ENCODE measurements at regions not wholly inside any gene's neighbourhood (a gene's known extent, or its start where the extent isn't known, plus 50 kb on each side); places are given as distances from the start of the nearest gene placed in this dataset.
"Not testable (repeated sequence)": the region's sequence is repeated elsewhere in the genome, so short reads cannot be mapped to it uniquely, and the experiment has no call there.

DNA sequence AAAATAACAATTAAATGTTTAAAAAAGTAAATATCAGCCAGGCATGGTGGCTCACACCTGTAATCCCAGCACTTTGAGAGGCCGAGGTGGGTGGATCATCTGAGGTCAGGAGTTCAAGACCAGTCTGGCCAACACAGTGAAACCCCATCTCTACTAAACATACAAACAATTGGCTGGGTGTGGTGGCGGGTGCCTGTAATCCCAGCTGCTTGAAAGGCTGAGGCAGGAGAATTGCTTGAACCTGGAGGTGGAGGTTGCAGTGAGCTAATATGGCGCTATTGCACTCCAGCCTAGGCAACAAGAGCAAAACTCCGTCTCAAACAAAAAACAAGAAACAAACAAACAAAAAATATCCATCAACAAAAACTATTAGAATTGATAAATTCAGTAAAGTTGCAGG is 77.5 kb downstream of the SNX5 start:
- DNase-seq; H3K36me3 ChIP-seq (ENCODE audit: low read depth, missing control alignments); H3K4me3 ChIP-seq; H3K27me3 ChIP-seq; intact Hi-C loops (cut with DNase I; ENCODE audit: low total_unique reads); H3K9me3 ChIP-seq; H3K27ac ChIP-seq: not testable (repeated sequence)
- 94 to 95% methylated on average over 4 of the region's 4 CpGs for WGBS, 2 donors
- H3K4me1 ChIP-seq, result peaks cover 17% of the 10 kb centered on the region

- Histone ChIP-seq H3K27ac (no peak overlapping the region), H3K36me3 (ENCODE audit: low read depth, missing control alignments) (no peaks in the 10 kb centered on the region), H3K4me1 (peaks cover 15% of the 10 kb centered on the region), H3K27me3 (no peaks in the 10 kb centered on the region), H3K4me3 (no peak overlapping the region), H3K9me3 (no peaks in the 10 kb centered on the region)
- TF ChIP-seq POLR2A (IDR thresholded peaks at IDR 0.05) (no peak), CTCF (IDR thresholded peaks at IDR 0.05) (no peak)
- no peak for DNase-seq
- intact Hi-C loops (cut with DNase I; ENCODE audit: low total_unique reads), result no loop called here
- WGBS, 2 donors, result 90 to 96% methylated on average over 3 of the region's 3 CpGs
Measured at GRCh38 chr20:17890330-17890729, 78.3 kb downstream of the SNX5 start.

DNA sequence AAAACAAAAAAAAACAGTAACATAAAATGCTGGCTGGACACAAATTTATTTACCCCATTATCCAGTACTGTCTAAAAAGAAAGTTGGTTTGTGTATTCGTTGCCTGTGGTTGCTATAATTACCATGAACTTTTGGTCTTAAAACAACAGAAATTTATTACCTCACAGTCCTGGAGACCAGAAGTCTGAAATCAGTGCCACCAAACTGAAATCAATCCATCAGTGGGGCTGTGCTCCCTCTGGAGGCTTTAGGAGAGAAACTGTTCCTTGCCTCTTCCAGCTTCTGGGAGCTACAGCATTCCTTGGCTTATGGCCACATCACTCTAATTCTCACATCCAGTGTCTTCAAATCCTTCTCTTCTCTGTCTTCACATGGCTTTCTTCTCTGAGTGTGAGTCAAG is 79.4 kb downstream of the SNX5 start:
- H3K27ac ChIP-seq, result no peak overlapping the region
- DNase-seq, result no peak
- H3K4me3 ChIP-seq, result no peak overlapping the region
- intact Hi-C loops (cut with DNase I; ENCODE audit: low total_unique reads), result no loop called here
- H3K36me3 ChIP-seq (ENCODE audit: low read depth, missing control alignments), result no peaks in the 10 kb centered on the region
- H3K9me3 ChIP-seq, result no peaks in the 10 kb centered on the region
- TF ChIP-seq POLR2A (IDR thresholded peaks at IDR 0.05) (no peak), CTCF (IDR thresholded peaks at IDR 0.05) (no peak)
- H3K4me1 ChIP-seq, result peaks cover 10% of the 10 kb centered on the region
- no peaks in the 10 kb centered on the region for H3K27me3 ChIP-seq
- WGBS, 2 donors, result 73 to 81% methylated on average over 1 of the region's 1 CpG

- intact Hi-C loops (cut with DNase I; ENCODE audit: low total_unique reads), result no loop called here
- H3K4me1 ChIP-seq, result peaks cover 17% of the 10 kb centered on the region
- WGBS, 2 donors, result 63 to 73% methylated on average over 7 to 9 of the region's 9 CpGs
- H3K4me3 ChIP-seq, result no peak overlapping the region
- H3K27me3 ChIP-seq, result no peaks in the 10 kb centered on the region
- TF ChIP-seq POLR2A (IDR thresholded peaks at IDR 0.05), result no peak
- TF ChIP-seq CTCF (IDR thresholded peaks at IDR 0.05), result no peak
- no peaks in the 10 kb centered on the region for H3K36me3 ChIP-seq (ENCODE audit: low read depth, missing control alignments)
- H3K9me3 ChIP-seq, result no peaks in the 10 kb centered on the region
- peak overlapping the region in 1 of 2 donors; percentile 45 for H3K27ac ChIP-seq
- DNase-seq, result no peak
Measured at GRCh38 chr20:17888044-17888443, 80.5 kb downstream of the SNX5 start.

DNA sequence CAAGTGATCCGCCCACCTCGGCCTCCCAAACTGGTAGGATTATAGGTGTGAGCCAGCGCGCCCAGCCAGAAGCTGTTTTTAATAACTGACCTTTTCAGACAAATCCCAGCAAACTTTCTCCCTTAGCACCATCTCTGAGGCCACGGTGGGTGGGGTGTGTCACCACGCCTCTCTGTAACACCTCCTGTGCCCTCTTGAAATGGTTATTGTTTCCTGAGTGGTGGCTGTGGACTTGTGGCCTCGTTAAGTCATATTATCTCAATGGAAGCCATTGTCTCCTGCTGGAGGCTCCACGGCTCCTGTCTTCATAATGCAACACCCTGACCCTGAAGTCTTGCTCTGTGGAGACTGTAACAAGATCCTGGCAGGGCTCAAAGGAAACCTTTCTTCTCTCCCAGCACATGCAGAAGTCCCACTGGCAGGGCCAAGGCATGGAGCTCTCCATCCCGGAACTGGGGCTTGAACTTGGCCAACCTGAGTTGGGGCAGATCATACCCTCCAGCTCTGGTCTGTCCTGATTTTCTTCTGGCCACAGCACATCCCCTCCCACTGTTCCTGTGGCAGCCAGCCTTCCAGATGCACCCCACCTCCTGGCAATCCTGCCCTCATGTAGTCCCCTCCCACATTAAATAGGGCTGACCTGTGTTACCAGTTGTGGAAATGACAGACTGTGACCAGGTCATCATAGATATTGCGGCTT is 81.1 kb downstream of the SNX5 start:
- Histone ChIP-seq H3K27me3 (no peaks in the 10 kb centered on the region), H3K27ac (peak overlapping the region in 1 of 2 donors; percentile 45), H3K36me3 (ENCODE audit: low read depth, missing control alignments) (no peaks in the 10 kb centered on the region), H3K9me3 (no peaks in the 10 kb centered on the region), H3K4me3 (no peak overlapping the region), H3K4me1 (peaks cover 22% of the 10 kb centered on the region)
- TF ChIP-seq CTCF (IDR thresholded peaks at IDR 0.05) (no peak), POLR2A (IDR thresholded peaks at IDR 0.05) (no peak)
- intact Hi-C loops (cut with DNase I; ENCODE audit: low total_unique reads), result no loop called here
- peak; percentile 83 for DNase-seq
- 76 to 84% methylated on average over 10 of the region's 10 CpGs for WGBS, 2 donors

Measured in testis (tissue), 2 donors.